ENCODE measurements at regions not wholly inside any gene's neighbourhood (a gene's known extent, or its start where the extent isn't known, plus 50 kb on each side); places are given as distances from the start of the nearest gene placed in this dataset.

GRCh38 chr10:71136036-71136721 is 76.2 kb upstream of the UNC5B start:
- Histone ChIP-seq H3K27me3 (peaks cover 0 to 28% of the 10 kb centered on the region in 2 donors), H3K9me3 (no peaks in the 10 kb centered on the region), H3K4me3 (no peak overlapping the region), H3K36me3 (no peaks in the 10 kb centered on the region), H3K27ac (no peak overlapping the region), H3K4me1 (peaks cover 0 to 9% (median 0%) of the 10 kb centered on the region in 4 donors)
- intact Hi-C loops (cut with DNase I; ENCODE audit: low total_unique reads): no loop called here
- TF ChIP-seq CTCF (IDR thresholded peaks at IDR 0.05): no peak
- DNase-seq: peak in 1 of 2 donors; percentile 43

GRCh38 chr10:71137701-71138100 is 74.7 kb upstream of the UNC5B start:
- H3K4me1 ChIP-seq: peaks cover 0 to 8% (median 1%) of the 10 kb centered on the region in 4 donors
- H3K9me3 ChIP-seq: no peaks in the 10 kb centered on the region
- no peak for TF ChIP-seq CTCF (IDR thresholded peaks at IDR 0.05)
- no peak overlapping the region for H3K27ac ChIP-seq
- H3K4me3 ChIP-seq: no peak overlapping the region
- intact Hi-C loops (cut with DNase I; ENCODE audit: low total_unique reads): no loop called here
- peaks cover 0 to 24% of the 10 kb centered on the region in 2 donors for H3K27me3 ChIP-seq
- no peaks in the 10 kb centered on the region for H3K36me3 ChIP-seq
- DNase-seq: peak in 1 of 2 donors; percentile 27

- H3K4me3 ChIP-seq: no peak overlapping the region
- H3K27me3 ChIP-seq: peaks cover 0 to 23% of the 10 kb centered on the region in 2 donors
- no peak for TF ChIP-seq CTCF (IDR thresholded peaks at IDR 0.05)
- no peaks in the 10 kb centered on the region for H3K36me3 ChIP-seq
- H3K4me1 ChIP-seq: peaks cover 0 to 13% (median 5%) of the 10 kb centered on the region in 4 donors
- intact Hi-C loops (cut with DNase I; ENCODE audit: low total_unique reads): no loop called here
- H3K9me3 ChIP-seq: no peaks in the 10 kb centered on the region
- no peak overlapping the region for H3K27ac ChIP-seq
- DNase-seq: peak in 1 of 2 donors; percentile 65
Observed at GRCh38 chr10:71138166-71138830, 74.1 kb upstream of the UNC5B start.

- Histone ChIP-seq H3K36me3 (no peaks in the 10 kb centered on the region), H3K4me1 (peaks cover 0 to 20% (median 16%) of the 10 kb centered on the region in 4 donors), H3K27ac (no peak overlapping the region), H3K27me3 (no peaks in the 10 kb centered on the region), H3K4me3 (no peak overlapping the region), H3K9me3 (no peaks in the 10 kb centered on the region)
- peak in 1 of 2 donors; percentile 24 for DNase-seq
- intact Hi-C loops (cut with DNase I; ENCODE audit: low total_unique reads): no loop called here
- no peak for TF ChIP-seq CTCF (IDR thresholded peaks at IDR 0.05)
Observed at GRCh38 chr10:71141528-71141927, 70.8 kb upstream of the UNC5B start.

GRCh38 chr10:71143170-71143569 is 69.2 kb upstream of the UNC5B start:
- H3K4me1 ChIP-seq: peaks cover 0 to 20% (median 14%) of the 10 kb centered on the region in 4 donors
- H3K27ac ChIP-seq: peak overlapping the region; percentile 21 to 48
- no peaks in the 10 kb centered on the region for H3K36me3 ChIP-seq
- H3K4me3 ChIP-seq: no peak overlapping the region
- intact Hi-C loops (cut with DNase I; ENCODE audit: low total_unique reads): no loop called here
- no peak for DNase-seq
- no peaks in the 10 kb centered on the region for H3K9me3 ChIP-seq
- no peaks in the 10 kb centered on the region for H3K27me3 ChIP-seq
- no peak for TF ChIP-seq CTCF (IDR thresholded peaks at IDR 0.05)
